ENCODE measurements at regions not wholly inside any gene's neighbourhood (a gene's known extent, or its start where the extent isn't known, plus 50 kb on each side); places are given as distances from the start of the nearest gene placed in this dataset.
"Not testable (repeated sequence)": the region's sequence is repeated elsewhere in the genome, so short reads cannot be mapped to it uniquely, and the experiment has no call there.

GRCh38 chrX:51151734-51152133 is 180.9 kb upstream of the NUDT10 start:
- no peak for DNase-seq

DNA sequence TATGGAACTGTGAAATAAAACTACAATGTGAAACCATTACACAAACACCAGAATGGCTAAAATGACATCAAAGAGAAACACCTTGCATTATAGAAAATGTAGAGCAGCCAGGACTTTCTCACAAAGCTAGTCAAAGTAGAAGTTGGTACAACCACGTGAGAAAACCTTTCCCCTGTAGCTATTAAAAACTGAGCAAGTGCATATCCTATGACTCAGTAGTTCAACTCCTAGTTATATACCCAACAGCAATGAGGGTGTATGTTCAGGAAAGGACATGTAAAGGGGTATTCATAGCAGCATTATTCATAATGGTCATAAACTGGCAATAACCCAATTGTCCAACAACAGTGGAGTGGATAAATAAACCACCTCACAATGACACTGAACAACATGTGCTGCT is 177.5 kb upstream of the NUDT10 start:
- DNase-seq, result no peak

DNA sequence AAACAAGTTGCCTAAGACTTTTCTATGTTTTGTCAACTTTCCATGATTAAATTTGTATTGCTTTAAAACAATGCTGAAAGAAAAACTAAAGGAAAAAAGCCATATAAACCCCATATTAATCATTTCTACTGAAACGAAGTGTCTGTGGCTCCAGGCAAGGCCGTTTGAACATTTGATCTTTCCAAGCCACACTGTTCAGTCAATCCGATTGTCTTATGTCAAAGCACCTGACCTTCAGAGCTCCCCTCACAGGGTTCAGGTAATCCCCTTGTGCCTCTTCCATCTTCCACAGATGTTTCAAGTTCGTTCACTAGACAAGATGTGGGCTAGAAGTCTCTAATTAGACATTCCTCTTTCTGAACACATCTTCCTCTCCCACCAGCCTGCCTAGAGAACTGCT is 177.1 kb upstream of the NUDT10 start:
- DNase-seq, result no peak

DNA sequence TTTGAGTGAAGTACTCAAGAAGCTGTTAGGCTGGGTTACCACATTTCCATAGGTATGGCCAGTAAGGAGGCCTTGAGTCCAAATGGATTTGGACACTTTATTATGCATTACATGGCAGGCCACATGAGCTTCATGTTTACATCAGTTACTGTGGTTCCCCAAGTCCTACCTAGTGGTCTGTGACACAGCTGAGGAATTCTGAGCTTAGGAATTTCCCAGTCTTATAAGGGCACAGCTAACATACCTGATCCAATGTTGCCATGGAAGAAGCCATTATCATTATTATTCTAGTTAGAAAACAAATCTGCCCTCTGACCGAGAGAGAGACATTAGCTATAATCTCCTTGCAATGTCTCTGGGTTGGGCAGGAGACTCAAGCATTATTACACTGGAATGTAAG is 174.4 kb upstream of the NUDT10 start:
- DNase-seq, result no peak

DNA sequence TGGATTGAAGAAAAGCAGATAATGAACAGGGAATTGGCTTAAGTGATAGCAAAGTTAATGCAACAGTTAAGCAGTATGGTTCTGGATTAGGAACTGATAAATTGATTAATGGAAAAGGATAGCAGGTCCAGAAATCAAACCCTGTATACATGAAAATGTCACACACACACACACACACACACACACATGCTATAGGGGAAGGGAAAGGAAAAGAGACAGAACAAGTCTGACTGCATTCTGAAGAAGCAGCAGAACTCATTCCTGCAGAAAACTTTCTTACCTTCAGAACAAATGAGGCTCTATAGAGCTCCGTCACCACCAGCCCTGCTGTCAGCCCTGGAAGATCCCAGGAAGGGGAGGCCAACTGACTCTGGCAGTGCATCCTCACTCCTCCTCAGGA is 173.2 kb upstream of the NUDT10 start:
- DNase-seq, result not testable (repeated sequence)

DNA sequence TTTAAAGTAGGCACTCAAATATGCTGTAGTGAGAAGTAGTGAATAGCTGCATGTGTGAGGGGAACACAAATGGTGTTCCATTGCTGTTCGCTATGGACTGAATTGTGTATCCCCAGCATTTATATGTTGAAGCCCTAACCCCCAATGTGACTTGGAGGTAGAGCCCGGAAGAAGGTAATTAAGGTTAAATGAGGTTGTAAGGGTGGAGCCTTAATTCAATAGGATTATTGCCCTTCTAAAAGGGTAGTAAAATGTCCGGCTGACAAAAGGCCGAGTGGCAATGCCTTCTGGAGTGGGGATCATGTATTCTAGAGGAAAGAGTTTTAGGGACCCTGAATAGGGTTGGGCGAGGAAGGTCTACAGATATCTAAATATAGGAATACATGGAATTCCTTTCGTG is 168.9 kb upstream of the NUDT10 start:
- DNase-seq, result no peak

DNA sequence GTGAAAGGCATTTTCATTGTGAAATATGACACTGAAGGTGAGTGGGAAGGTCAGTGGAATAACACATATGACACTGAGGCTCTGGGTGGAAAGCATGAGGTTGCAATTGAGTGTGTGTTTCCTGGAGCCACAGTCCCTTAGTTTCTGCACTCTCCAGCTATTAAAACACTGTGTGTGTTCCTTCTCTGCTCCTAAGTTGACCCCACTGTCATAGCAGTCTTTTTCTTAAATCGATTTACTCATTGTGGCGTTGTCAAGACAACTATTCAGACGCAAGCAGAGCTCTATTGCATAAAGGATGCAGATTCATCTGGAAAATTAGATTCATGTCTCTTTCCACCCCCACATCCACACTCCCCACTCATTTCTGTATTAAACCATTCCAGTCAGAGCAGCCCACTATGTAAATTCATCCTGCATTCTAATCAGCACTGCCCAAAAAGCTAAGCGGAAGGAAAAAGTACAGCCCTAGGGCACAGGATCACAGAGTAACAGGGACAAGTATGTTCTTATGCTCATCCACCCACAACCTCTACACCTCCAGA is 154.2 kb upstream of the NUDT10 start:
- not testable (repeated sequence) for DNase-seq

GRCh38 chrX:51179805-51180204 is 152.8 kb upstream of the NUDT10 start:
- not testable (repeated sequence) for DNase-seq

GRCh38 chrX:51182545-51182944 is 150.1 kb upstream of the NUDT10 start:
- DNase-seq, result no peak

GRCh38 chrX:51192104-51192503 is 140.5 kb upstream of the NUDT10 start:
- no peak for DNase-seq

- no peak for DNase-seq
Observed at GRCh38 chrX:51215266-51215665, 117.4 kb upstream of the NUDT10 start.

GRCh38 chrX:51215856-51216255 is 116.8 kb upstream of the NUDT10 start:
- no peak for DNase-seq

- DNase-seq, result no peak
Observed at GRCh38 chrX:51242212-51242611, 90.4 kb upstream of the NUDT10 start.

DNA sequence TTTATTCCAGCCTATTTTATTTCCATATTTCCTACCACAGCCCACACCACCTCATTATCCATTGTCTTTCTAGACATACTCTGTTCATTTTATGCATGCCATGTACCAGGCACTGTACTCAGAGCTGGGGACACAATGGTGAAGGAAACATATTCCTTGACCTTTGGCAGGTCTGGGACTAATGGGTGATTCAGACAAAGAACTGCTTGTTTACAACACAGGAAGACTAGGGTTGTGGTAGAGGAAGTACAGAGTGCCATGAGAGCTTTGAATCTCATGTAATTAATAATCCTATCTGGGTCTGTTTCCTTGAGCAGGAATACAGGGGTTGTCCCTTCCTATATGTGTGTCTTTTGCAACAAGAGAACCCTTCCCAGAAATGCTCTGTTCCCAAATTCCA is 75.1 kb upstream of the NUDT10 start:
- DNase-seq, result no peak

- DNase-seq, result not testable (repeated sequence)
Observed at GRCh38 chrX:51262271-51262670, 70.4 kb upstream of the NUDT10 start.

GRCh38 chrX:51272638-51273037 is 60.0 kb upstream of the NUDT10 start:
- DNase-seq, result no peak

DNA sequence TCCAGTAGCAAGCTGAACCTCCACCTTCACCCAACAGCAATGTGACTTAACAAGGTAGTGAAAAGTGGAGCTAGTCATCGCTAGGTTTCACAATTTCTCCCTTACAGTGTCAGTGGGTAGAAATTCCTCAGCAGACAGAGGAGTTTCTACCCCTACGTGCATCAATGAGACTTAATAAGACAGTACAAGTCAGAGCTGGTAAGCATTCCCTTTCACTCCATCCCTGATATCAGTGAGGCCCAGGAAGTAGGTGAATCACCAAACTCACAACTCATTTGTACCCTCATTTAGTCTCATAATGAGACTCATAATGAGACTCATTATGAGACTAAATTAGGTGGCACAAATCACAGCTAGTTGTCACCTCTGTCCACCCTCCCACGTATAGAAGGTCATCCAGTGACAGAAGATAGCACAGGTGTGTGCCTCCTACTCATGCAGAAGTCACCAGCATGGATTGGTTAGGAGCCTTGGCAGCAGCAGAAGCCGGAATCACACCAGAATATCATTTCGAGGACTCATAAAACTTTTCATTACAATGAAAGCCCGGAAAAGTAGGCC is 50.8 kb upstream of the NUDT10 start:
- no peak for DNase-seq
